H7 (cell line): ENCODE measurements at regions not wholly inside any gene's neighbourhood (a gene's known extent, or its start where the extent isn't known, plus 50 kb on each side); places are given as distances from the start of the nearest gene placed in this dataset.
"Not testable (repeated sequence)": the region's sequence is repeated elsewhere in the genome, so short reads cannot be mapped to it uniquely, and the experiment has no call there.

Experiments used
- DNase-seq: peaks from one replicate; pipeline ENCODE4 v3.0.0; 2012
- H3K27me3 ChIP-seq: 2 replicates; pipeline ENCODE4 v1.6.0; 2011; ENCODE audit warnings: mild to moderate bottlenecking, low read length; ENCODE audit not compliant: control insufficient read depth, insufficient read depth
- H3K36me3 ChIP-seq: replicated peaks from 2 replicates; pipeline ENCODE4 v1.5.1; 2011; ENCODE audit warnings: low read length; ENCODE audit not compliant: control insufficient read depth, insufficient read depth
- H3K4me3 ChIP-seq: 2 replicates; pipeline ENCODE4 v1.5.1; 2011; ENCODE audit warnings: low read depth, mild to moderate bottlenecking, control low read depth, low read length, moderate library complexity; ENCODE audit not compliant: insufficient read depth

DNA sequence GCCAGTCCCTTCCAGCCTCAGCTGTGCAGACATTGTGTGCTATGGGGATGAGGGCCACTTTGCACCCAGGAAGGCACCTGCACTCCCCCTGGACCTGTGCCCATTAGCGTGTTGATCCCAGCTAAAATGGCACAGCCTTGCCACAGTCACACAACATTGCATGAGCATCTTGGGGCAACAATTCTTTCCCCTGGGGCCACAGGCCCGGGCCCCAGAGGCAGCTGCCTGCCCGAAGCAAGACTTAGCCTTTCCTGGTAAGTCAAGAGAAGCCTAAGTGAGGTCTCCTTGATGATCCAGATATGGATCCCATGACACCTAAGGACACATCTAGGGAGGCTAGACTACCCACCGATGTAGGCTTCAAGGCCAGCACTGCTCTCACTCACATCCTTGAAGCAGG lies 202.1 kb downstream of the BCL11A start:
- H3K36me3 ChIP-seq = no peaks in the 10 kb centered on the region
- no peak for DNase-seq
- no peaks in the 10 kb centered on the region for H3K27me3 ChIP-seq
- H3K4me3 ChIP-seq = no peak overlapping the region

DNA sequence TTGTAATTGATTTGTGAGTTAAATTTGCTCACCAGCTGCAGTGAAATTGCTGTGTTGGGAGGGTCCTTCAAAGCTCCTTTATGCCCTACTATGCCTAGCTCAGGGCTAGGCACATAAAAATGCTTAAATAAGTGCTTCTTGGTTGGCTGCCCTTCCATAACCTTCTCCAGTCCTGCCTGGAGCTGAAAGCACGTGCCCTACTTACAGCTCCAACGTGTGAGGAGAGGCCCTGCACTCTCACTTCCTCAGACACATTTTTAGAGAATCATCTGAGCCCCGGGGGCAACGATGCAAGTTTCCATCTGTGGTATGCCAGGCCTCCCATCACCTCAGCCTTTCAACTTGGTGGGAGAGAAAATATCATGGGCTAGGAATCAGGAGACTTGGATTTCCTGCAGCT lies 202.7 kb downstream of the BCL11A start:
- no peaks in the 10 kb centered on the region for H3K27me3 ChIP-seq
- no peak for DNase-seq
- no peaks in the 10 kb centered on the region for H3K36me3 ChIP-seq
- no peak overlapping the region for H3K4me3 ChIP-seq

DNA sequence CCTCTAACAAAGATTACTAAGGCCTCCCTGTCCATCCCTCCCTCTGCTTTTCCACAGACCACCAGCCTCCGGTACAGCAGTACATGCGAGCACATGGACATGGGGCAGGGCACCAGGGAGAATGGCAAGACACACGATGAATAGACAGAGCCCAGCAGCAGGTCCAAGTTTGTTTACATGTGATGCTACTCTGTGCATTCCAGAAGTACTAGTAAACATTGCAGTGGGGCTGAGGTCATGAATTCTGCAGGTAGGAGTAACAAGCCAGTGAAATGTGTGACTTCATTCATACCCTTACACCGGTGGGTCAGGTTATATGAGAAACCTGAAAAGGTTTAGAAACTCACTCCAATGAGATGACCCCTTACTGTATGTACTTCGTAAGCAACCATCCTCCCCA lies 205.7 kb downstream of the BCL11A start:
- Histone ChIP-seq H3K36me3 (no peaks in the 10 kb centered on the region), H3K4me3 (no peak overlapping the region), H3K27me3 (no peaks in the 10 kb centered on the region)
- no peak for DNase-seq

DNA sequence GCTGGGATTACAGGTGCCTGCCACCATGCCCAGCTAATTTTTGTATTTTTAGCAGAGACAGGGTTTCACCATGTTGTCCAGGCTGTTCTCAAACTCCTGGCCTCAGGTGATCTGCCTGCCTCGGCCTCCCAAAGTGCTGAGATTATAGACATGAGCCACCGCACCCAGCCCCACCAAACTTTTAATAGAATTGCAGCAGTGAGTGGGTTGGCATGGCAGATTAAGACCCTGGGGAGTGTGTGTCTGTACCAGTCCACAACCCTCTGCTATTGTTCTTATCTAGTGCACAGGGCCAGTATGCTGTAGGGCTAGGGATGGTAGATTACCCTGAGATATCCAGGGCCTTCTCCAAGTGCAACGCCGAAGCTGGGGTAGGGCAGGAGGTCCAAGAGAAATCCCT lies 211.0 kb downstream of the BCL11A start:
- not testable (repeated sequence) for DNase-seq, H3K36me3 ChIP-seq, H3K4me3 ChIP-seq, H3K27me3 ChIP-seq

DNA sequence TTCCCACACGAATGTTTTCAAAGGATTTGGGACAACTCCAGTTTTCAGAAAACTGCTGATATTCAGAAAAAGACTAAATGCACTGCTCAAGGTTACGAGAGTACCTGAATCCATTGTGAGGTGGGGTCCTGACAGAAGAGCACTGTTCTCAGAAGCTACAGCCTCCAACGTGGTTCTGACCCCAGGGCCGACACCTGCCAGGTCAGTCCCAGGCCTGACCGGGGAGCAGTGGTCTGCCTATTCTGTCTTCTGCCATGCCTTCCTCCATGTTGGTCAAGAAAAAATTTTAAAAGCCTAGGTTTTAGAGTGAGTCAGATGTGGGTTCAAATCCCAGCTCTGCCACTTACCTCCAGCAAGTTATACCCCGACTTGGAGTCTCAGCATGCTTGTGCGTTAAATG lies 212.3 kb downstream of the BCL11A start:
- DNase-seq = no peak
- H3K36me3 ChIP-seq = no peaks in the 10 kb centered on the region
- no peak overlapping the region for H3K4me3 ChIP-seq
- no peaks in the 10 kb centered on the region for H3K27me3 ChIP-seq

DNA sequence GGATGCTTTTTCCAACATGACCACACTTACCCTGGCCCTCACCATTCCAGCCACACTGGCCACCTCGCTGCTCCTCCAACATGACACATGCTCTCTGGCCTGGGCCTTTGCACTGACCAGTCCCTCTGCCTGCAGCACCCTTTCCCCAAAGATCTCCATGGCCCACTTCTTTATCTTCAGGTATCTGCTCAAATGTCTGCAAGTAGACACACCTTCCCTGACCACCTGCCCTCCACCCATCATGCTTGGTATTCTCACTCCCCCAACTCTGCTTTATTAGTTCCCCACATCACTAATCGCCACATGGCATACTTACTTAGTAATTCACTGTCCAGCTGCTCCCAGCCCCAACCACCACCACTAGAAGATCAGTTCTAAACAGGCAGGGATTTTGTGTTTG lies 214.2 kb downstream of the BCL11A start:
- no peaks in the 10 kb centered on the region for H3K36me3 ChIP-seq
- no peak for DNase-seq
- H3K27me3 ChIP-seq = no peaks in the 10 kb centered on the region
- H3K4me3 ChIP-seq = no peak overlapping the region

DNA sequence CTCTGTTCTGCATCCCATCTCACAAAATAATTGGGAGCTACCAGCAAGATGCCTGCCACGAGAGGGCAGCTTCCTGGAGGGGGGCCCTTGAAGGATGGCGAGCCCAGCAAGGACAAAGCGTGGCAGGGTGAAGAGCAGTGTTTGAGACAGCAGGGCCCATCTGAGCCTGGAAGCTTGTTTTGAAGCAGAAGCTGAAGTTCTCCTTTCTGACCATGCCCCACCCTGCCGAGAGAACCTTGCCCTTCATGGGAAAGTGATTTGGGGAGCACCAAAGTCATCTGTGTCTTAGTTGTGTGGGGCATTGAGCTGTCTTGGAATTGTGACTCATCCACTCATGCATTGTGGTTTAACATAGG lies 216.3 kb downstream of the BCL11A start:
- peak; percentile 68 for DNase-seq
- Histone ChIP-seq H3K4me3 (no peak overlapping the region), H3K36me3 (no peaks in the 10 kb centered on the region), H3K27me3 (no peaks in the 10 kb centered on the region)

DNA sequence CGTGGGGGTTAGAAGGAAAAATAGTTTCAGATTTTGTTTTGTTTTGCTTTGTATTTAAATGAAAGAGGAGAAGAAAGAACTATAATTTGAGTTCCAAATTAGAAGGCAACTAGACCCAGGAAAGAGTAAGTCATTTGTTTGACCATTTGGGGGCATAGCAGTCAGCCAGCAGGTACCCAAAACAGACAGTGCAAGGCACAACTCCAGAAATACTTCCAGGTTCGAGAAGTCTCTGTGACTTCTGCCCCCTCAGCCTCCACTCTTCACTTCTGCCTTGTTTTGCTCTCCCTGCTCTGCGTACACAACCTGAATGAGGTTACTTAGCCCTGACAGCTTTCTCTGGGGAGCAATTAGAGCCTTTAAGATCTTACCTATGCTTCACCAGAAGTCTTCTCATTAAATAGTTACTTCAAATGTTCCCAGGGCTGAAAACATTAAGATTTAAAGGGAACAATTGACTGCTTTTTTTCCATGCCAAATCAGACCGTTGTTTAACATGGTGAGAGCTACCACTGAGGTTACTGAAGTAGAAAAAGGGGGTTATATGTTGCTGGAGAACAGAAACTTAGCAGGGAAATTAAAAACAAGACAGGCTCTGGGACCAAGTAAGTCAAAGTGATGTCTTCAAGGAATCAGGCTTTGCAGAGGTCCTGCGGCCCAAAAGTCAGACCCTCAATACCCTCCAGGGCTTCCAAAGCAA lies 216.9 kb downstream of the BCL11A start:
- H3K27me3 ChIP-seq = no peaks in the 10 kb centered on the region
- H3K36me3 ChIP-seq = no peaks in the 10 kb centered on the region
- H3K4me3 ChIP-seq = no peak overlapping the region
- DNase-seq = no peak

DNA sequence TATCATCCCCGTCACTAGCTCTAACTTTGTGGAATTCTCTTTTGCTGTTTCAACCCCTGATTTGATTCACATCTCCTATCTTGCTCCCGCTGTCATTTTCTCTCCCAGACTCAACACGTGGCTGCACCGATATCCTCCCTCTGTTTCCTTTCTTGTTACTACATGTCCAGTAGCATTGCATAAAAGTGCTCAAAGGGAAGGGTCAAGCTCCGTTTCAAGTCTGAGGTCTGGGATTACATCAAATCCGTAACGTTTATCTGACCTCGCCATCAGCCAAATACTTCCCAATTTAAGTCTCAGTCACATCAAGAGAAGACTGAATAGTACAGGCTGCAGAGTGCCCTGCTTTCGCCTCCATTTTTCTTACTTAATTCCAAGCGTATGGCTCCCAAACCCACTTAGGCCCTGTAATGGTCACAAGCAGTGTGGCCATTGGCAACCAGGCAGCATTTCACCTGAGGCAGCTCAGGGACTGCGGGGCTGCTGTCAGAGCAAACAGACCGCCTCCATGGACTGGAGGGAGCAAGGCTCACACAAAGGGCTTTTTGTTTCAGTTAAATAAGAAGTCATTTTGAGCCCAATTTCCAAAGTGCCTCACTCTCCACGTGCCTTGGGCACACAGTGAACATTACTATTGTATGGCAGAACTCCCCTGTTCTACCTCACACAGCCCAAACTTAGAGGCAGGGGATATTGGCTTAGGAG lies 217.8 kb downstream of the BCL11A start:
- H3K27me3 ChIP-seq = no peaks in the 10 kb centered on the region
- no peak overlapping the region for H3K4me3 ChIP-seq
- DNase-seq = no peak
- no peaks in the 10 kb centered on the region for H3K36me3 ChIP-seq

DNA sequence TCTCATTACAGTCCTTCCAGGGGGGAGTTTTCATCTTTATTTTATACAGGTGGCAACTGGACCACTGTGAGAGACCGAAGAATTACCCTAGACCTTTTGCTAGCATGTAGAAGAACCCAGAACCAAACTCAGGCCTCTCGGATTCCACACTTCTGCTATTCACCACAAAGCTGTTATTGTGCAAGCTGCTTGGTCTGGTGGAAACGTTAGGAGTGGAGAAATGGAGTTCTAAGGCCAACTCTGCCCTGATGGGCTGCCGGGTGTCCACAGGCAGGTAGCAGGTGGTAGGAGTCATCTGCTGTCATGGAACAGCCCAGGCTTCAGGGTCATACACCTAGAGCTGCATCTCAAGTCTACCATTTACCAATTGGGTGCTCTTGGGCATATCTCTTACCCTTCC lies 218.8 kb downstream of the BCL11A start:
- DNase-seq = no peak
- no peaks in the 10 kb centered on the region for H3K27me3 ChIP-seq
- H3K36me3 ChIP-seq = no peaks in the 10 kb centered on the region
- no peak overlapping the region for H3K4me3 ChIP-seq

DNA sequence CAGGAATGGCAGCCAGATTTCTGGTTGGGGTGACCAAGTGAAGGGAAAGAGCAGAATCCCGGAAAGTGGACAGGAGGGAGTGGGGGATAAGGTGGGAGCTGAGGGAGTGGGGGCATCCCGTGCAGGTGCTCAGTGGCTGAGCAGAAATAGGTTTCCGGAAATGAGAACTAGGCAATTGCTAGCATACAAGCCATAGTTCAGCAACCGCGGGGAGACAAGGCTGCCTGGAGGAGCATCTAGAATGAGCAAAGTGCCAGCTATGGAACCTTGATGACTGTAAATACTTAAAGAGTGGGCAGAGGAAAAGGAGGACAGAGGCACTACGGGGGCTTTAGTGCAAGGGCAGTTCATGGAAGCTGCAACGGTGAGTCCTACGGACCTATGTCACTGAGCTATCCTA lies 220.2 kb downstream of the BCL11A start:
- H3K27me3 ChIP-seq = no peaks in the 10 kb centered on the region
- H3K36me3 ChIP-seq = no peaks in the 10 kb centered on the region
- no peak for DNase-seq
- no peak overlapping the region for H3K4me3 ChIP-seq

DNA sequence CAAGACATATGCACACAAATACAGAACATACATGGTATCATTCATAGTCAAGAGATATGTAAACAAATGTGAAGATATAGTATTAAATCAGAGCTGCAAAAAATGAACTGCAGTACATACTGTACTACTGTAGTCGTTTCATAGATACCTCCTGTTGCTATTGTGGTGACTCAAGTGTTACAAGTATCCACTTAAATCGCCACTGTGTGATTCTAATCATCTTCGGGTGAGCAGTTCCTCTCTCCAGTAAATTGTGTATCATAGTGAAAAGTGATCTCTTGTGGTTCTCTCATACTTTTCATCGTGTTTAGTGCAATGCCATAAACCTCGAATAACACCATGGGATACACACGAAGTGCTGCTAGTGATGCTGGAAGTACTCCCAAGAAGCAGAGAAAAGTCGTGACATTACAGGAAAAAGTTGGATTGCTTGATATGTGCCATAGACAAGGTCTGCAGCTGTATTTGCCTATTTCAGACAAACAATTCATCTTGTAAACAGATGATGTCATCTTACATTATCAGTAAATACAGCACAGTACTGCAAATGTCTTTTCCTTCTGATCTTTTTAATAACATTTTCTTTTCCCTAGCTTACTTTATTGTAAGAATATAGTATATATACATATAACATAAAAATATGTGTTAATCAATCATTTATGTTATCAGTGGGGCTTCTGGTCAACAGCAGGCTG lies 222.2 kb downstream of the BCL11A start:
- no peak for DNase-seq
- Histone ChIP-seq H3K27me3 (no peaks in the 10 kb centered on the region), H3K4me3 (no peak overlapping the region), H3K36me3 (no peaks in the 10 kb centered on the region)

DNA sequence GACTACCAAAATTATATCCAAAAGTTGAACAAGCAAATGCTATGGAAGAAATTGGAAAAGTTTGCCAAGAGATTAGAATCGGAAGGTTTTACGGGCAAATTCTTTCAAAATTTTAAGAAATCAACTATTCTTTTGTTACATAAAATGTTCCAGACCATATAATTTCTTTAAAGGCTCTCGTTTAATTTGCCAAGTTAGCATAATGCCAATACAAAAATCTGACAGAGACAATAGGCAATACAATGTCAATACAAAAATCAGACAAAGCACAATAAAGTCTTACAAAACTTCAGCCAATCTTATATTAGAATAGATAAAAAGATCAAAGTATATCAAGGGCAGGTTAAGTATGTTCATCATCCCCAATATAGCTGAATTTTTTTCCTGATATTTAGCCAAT lies 224.2 kb downstream of the BCL11A start:
- no peaks in the 10 kb centered on the region for H3K36me3 ChIP-seq
- no peak for DNase-seq
- H3K27me3 ChIP-seq = no peaks in the 10 kb centered on the region
- H3K4me3 ChIP-seq = no peak overlapping the region

DNA sequence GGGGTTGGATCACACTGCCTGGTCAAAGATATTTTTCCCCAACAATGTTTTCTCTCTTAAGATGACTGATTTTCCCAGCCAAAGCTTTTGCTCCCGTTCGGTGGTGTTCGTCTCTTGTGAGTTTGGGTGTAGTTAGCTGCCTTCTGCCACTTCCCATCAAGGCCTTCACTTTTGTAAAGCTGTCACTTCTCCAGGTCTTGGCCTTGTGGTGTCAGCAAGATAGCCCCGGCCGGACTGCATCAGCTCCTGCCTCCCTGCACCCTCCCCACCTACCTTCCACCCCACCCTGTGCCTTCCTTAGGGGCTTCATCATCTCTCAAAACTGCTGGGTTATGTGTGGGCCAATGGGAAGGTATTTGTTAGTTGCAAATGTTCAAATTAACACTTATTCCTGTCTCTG lies 228.9 kb downstream of the BCL11A start:
- H3K4me3 ChIP-seq = no peak overlapping the region
- no peaks in the 10 kb centered on the region for H3K27me3 ChIP-seq
- H3K36me3 ChIP-seq = no peaks in the 10 kb centered on the region
- DNase-seq = no peak

DNA sequence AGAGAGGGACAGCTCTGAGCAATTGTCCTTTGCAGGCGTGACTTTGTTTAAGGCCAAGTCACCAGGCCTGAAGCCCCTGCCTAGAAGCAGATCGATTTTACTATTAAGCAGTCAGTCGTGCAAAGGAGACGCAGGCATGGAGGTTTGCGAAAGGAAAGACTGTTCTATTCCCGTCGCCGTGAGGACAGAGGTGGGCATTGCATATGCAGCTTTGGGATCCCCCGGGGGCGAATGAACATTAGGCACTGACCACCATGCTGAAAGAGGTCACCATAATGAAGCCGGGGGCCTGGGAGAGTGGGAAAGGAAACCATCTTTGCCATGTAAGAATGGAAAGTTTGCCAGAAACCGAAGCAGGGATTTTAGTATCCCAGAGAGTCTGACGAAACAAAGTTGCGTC lies 231.6 kb downstream of the BCL11A start:
- Histone ChIP-seq H3K36me3 (no peaks in the 10 kb centered on the region), H3K4me3 (no peak overlapping the region), H3K27me3 (no peaks in the 10 kb centered on the region)
- DNase-seq = no peak
